Prostate gland (tissue), 2 donors: ENCODE measurements at regions not wholly inside any gene's neighbourhood (a gene's known extent, or its start where the extent isn't known, plus 50 kb on each side); places are given as distances from the start of the nearest gene placed in this dataset.

Experiments used
- POLR2A ChIP-seq: fragments of 450-650 bp; IDR thresholded peaks from one replicate; pipeline ENCODE4 v1.6.1; 2016; ENCODE audit warnings: antibody characterized with exemption, mild to moderate bottlenecking
- TF ChIP-seq, protein P1 (sequence below), 4 experiments: fragments of 200-600 bp in 2 of 4; fragments of 450-650 bp in 2 of 4; sonication (generic) in 2 of 4; IDR thresholded peaks; 1 replicate in 3 of 4; 2 replicates in 1 of 4; pipeline ENCODE4 v1.5.1; 2016 to 2019; ENCODE audit warnings: antibody characterized with exemption in 4 of 4, mild to moderate bottlenecking in 2 of 4, moderate library complexity in 2 of 4

GRCh38 chr7:41832941-41833340 is 130.1 kb upstream of the INHBA start:
- TF ChIP-seq, protein P1, sequence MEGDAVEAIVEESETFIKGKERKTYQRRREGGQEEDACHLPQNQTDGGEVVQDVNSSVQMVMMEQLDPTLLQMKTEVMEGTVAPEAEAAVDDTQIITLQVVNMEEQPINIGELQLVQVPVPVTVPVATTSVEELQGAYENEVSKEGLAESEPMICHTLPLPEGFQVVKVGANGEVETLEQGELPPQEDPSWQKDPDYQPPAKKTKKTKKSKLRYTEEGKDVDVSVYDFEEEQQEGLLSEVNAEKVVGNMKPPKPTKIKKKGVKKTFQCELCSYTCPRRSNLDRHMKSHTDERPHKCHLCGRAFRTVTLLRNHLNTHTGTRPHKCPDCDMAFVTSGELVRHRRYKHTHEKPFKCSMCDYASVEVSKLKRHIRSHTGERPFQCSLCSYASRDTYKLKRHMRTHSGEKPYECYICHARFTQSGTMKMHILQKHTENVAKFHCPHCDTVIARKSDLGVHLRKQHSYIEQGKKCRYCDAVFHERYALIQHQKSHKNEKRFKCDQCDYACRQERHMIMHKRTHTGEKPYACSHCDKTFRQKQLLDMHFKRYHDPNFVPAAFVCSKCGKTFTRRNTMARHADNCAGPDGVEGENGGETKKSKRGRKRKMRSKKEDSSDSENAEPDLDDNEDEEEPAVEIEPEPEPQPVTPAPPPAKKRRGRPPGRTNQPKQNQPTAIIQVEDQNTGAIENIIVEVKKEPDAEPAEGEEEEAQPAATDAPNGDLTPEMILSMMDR (IDR thresholded peaks at IDR 0.05), result no peak
- TF ChIP-seq POLR2A, result no peak
